WTC11 (cell line): ENCODE measurements at regions not wholly inside any gene's neighbourhood (a gene's known extent, or its start where the extent isn't known, plus 50 kb on each side); places are given as distances from the start of the nearest gene placed in this dataset.

ENCODE experiments used
- CBFB ChIP-seq: sonication (generic); formaldehyde crosslinking; IDR thresholded peaks from 2 replicates; pipeline ENCODE4 v1.8.1; 2022; ENCODE audit warnings: mild to moderate bottlenecking, low read depth, missing genetic modification reagents
- NFE2L1 ChIP-seq: sonication (generic); formaldehyde crosslinking; IDR thresholded peaks from 2 replicates; pipeline ENCODE4 v1.8.1; 2023; ENCODE audit warnings: missing genetic modification reagents
- NR2C2 ChIP-seq: sonication (generic); formaldehyde crosslinking; IDR thresholded peaks from 2 replicates; pipeline ENCODE4 v1.8.0; 2022; ENCODE audit warnings: mild to moderate bottlenecking, missing genetic modification reagents
- SP1 ChIP-seq: sonication (generic); formaldehyde crosslinking; conservative IDR thresholded peaks from 2 replicates; pipeline ENCODE4 v1.8.1; 2022; ENCODE audit warnings: missing genetic modification reagents
- ZNF138 ChIP-seq: sonication (generic); formaldehyde crosslinking; conservative IDR thresholded peaks from 2 replicates; pipeline ENCODE4 v1.8.1; 2022; ENCODE audit warnings: mild to moderate bottlenecking, moderate library complexity, missing genetic modification reagents
- TF ChIP-seq, protein P1 (sequence below): fragments of 200-600 bp; IDR thresholded peaks from 2 replicates; pipeline ENCODE4 v1.8.0; 2022; ENCODE audit warnings: antibody characterized with exemption
- TF ChIP-seq, protein P2 (sequence below): sonication (generic); formaldehyde crosslinking; IDR thresholded peaks from 2 replicates; pipeline ENCODE4 v1.8.1; 2023; ENCODE audit warnings: mild to moderate bottlenecking, missing genetic modification reagents, moderate library complexity

- TF ChIP-seq, protein P1, sequence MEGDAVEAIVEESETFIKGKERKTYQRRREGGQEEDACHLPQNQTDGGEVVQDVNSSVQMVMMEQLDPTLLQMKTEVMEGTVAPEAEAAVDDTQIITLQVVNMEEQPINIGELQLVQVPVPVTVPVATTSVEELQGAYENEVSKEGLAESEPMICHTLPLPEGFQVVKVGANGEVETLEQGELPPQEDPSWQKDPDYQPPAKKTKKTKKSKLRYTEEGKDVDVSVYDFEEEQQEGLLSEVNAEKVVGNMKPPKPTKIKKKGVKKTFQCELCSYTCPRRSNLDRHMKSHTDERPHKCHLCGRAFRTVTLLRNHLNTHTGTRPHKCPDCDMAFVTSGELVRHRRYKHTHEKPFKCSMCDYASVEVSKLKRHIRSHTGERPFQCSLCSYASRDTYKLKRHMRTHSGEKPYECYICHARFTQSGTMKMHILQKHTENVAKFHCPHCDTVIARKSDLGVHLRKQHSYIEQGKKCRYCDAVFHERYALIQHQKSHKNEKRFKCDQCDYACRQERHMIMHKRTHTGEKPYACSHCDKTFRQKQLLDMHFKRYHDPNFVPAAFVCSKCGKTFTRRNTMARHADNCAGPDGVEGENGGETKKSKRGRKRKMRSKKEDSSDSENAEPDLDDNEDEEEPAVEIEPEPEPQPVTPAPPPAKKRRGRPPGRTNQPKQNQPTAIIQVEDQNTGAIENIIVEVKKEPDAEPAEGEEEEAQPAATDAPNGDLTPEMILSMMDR, result no peak
- TF ChIP-seq CBFB (no peak), ZNF138 (CRISPR knock-in tag) (no peak), NFE2L1 (CRISPR knock-in tag) (no peak), NR2C2 (CRISPR knock-in tag) (no peak), SP1 (CRISPR knock-in tag) (no peak)
- TF ChIP-seq, protein P2, sequence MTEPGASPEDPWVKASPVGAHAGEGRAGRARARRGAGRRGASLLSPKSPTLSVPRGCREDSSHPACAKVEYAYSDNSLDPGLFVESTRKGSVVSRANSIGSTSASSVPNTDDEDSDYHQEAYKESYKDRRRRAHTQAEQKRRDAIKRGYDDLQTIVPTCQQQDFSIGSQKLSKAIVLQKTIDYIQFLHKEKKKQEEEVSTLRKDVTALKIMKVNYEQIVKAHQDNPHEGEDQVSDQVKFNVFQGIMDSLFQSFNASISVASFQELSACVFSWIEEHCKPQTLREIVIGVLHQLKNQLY (CRISPR knock-in tag), result no peak
These were observed 155.0 kb upstream of the RTL1 start for GRCh38 chr14:101058571-101058970.
